Islet precursor cell (in vitro differentiated cells): ENCODE measurements at regions not wholly inside any gene's neighbourhood (a gene's known extent, or its start where the extent isn't known, plus 50 kb on each side); places are given as distances from the start of the nearest gene placed in this dataset.

Experiments
- DNase-seq: peaks from one replicate; pipeline ENCODE4 v3.0.0-alpha.2; 2018

- no peak for DNase-seq
These were observed 96.4 kb upstream of the AMOTL1 start for GRCh38 chr11:94671553-94672366.

DNA sequence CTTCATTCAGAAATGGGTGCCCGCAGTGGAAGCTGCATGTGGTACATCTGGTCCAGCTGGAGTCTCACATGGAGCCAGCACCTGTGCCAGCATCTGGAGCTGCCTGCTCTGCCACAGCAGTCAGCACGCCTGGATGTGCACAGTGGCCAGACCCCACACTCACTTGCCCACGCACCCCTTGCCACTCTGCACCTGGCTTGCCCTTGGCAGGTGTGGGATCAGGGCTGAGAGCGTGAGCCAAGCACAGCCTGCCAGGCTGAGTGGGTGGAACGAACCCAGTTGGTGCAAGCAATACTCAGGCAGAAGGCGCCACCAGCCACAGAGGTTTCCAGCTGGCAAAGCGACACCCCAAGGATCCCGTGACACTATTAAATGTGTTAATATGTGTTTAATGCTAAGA lies 95.5 kb upstream of the AMOTL1 start:
- DNase-seq: no peak

DNA sequence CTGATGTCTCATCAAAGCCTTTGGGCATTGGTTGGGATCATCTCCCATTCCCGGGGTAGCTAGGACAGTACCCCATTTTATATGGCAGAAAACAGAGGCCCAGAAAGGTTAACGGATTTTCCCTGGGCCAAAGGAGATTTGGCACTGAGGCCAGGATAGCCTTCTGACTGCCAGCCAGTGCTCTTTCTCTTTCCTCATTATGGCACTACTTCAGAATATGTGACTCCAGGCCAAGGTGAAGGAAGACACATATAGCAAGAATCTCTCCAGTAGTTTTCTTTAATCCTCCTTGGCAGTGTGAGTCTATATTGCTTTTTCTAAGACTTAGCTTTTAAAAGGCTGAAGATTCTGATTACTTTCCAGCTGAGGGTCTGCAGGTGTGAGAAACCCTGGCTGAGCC lies 94.8 kb upstream of the AMOTL1 start:
- no peak for DNase-seq

- DNase-seq: no peak
These were observed 94.1 kb upstream of the AMOTL1 start for GRCh38 chr11:94673951-94674491.

DNA sequence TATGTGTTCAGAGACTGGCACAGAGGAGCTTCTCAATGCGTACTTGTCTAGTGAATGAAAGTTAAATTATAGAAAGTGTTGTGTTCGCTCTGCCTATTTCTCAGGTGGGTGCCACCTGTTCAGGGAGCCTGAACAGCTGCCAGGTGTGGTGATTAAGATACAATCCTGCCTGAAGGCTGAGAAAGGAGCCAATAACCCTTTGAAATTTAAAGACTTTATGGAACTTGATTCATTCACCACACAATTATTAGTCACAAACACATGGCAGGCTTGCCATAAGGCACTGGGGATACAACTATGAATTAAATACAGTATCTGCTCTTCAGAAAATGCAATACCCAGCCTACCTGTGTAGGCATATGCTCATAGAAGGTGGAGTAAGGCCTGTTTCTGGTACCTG lies 92.9 kb upstream of the AMOTL1 start:
- DNase-seq: no peak

DNA sequence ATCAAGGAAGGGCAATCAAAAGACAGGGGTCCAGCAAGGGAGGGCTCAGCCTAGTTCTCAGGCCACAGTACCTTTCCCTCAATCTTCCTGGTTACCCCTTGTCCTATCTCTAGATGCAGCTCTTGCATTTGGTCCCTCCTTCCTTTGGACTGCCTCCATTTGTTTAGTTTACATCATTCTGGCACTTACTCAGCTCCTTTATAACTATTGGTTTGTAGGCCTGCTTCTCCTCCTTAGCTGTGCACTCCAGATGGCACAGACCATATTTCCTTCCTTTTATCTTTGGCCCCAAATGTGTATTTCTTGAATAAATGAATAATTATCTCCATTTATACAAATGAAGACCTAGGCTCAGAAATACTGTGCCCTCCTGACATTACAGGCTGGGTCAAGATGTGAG lies 92.3 kb upstream of the AMOTL1 start:
- DNase-seq: no peak

DNA sequence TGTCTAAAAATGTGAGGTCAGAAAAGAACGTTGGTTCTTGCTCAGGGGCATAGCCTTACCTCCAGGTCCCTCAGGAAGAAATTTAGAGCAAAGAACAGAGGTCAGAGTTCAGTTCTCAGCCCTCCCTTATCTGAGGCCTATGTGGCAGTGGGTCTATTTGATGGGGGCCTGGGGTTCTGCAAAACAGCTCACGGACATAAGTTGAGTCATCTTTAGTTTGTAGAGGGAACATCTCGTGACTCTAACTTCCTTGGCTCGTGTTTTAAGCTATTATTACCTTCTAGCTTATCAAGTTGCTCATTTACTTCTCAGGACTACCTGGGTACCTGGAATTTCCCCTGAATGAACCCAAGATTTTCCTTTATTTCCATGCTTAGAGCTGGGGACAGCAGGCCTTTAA lies 91.3 kb upstream of the AMOTL1 start:
- no peak for DNase-seq

GRCh38 chr11:94678236-94678635 lies 89.9 kb upstream of the AMOTL1 start:
- DNase-seq: no peak

GRCh38 chr11:94678901-94679300 lies 89.3 kb upstream of the AMOTL1 start:
- no peak for DNase-seq

- no peak for DNase-seq
These were observed 87.7 kb upstream of the AMOTL1 start for GRCh38 chr11:94680426-94680825.

DNA sequence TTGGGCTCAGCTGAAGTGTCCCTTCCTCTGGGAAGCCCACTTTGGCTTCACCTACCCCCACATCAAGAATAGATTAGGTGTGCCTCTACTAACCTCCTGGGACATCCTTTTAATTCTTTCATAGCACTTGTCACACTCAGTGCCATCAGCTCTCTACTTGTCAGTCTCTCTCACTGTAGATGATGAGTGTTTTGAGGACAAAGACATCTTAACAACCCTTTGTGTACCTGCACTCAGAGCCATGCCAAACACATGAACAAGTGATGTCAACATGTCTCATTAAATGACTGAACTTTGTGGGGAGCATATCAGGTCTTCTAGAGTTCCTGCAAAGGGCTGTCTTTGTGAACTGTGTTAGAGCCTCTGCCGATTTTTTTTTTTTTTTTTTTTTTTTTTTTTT lies 87.0 kb upstream of the AMOTL1 start:
- no peak for DNase-seq

- no peak for DNase-seq
These were observed 86.3 kb upstream of the AMOTL1 start for GRCh38 chr11:94681852-94682251.

- no peak for DNase-seq
These were observed 73.7 kb upstream of the AMOTL1 start for GRCh38 chr11:94694309-94695060.

DNA sequence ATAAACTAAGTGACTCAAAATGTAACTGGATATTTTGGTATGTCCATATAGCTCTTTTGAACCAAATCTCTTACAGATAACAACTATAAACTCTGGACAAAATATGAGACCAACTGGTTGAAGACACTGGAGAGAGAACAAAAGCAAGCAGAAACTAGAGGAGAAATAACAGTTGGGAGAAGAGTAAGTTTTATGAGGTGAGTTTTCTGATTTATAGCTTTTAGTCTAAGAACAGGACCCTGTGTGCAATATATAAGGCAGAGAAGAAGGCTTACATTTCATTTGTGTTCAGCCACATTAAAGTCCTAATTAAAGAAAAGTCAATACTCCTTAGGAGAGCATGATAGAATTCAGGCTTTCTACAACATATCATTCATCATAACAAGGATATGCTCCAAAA lies 71.0 kb upstream of the AMOTL1 start:
- DNase-seq: no peak

DNA sequence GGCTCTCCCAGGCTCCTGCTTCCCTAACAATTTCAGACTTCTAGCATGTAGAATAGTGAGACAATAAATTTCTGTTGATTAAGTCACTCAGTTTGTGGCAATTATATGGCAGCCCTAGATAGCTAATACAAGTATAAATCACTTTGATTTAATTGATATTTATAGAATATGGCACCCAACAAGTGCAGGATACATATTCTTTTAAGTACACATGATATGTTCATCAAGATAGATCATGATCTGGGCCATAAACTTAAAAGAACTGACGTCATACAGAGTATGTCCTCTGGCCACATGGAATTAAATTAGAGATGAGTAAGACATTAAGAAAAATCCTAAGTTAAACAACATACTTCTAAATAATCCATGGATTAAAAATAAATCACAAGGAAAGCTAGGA lies 67.5 kb upstream of the AMOTL1 start:
- DNase-seq: no peak

DNA sequence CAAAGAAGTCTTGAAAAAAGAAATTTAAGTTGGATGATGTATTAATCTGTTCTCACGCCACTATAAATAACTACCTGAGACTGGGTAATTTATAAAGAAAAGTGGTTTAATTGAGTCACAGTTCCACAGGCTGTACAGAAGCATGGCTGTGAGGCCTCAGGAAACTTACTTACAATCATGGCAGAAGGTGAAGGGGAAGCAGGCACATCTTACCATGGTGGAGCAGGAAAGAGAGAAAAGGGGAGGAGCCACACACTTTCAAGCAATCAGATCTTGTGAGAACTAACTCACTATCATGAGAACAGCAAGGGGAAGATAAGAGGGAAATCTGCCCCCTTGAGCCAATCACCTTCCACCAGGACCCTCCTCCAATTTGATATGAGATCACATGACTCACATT lies 65.7 kb upstream of the AMOTL1 start:
- DNase-seq: no peak

GRCh38 chr11:94705419-94705818 lies 62.7 kb upstream of the AMOTL1 start:
- DNase-seq: no peak

GRCh38 chr11:94705891-94706615 lies 62.1 kb upstream of the AMOTL1 start:
- peak; percentile 76 for DNase-seq

GRCh38 chr11:94708176-94708575 lies 60.0 kb upstream of the AMOTL1 start:
- DNase-seq: no peak

DNA sequence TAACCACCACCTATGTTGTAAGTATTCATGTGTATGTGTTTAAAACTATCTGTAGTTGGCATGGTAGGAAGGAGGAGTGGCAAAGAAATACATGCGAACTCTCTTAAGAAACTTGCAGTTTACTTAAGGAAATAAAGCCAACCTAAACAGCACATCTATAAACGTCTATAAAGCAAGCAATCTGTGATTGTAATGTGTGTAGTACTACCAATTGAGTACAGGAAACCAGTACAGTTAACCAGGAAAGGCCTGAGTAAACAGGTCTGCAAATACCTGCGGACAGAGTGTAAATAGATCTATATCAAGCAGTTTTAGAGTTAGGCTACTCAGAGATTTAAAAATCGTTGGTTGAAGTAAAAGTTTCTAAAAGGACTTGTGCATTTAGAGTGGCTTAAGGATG lies 59.5 kb upstream of the AMOTL1 start:
- DNase-seq: no peak

- no peak for DNase-seq
These were observed 52.9 kb upstream of the AMOTL1 start for GRCh38 chr11:94715225-94715624.

DNA sequence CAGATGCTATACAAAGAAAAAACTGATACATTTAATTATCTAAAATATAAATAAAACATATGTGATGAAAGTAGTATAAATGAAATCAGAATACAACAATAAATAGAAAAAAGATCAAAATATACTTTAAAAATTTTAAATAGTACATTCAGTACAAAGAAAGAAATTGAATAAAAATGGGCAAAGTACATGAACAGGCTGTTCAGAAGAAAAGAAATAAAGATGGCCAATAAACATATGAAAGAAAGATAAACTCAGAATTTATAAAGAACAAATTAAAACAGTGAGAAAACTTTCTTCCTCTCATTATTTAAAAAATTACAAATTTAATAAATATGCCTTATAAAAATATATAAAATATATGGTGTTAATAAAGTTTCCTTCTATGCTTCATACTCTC lies 50.5 kb upstream of the AMOTL1 start:
- DNase-seq: no peak
